K562 (cell line): ENCODE measurements at regions not wholly inside any gene's neighbourhood (a gene's known extent, or its start where the extent isn't known, plus 50 kb on each side); places are given as distances from the start of the nearest gene placed in this dataset.

Source experiments
- ATAC-seq: fragments of 200-7000 bp; cut with Tn5 transposase; 3 replicates; pipeline ENCODE4 v1.9.1; 2020; ENCODE audit warnings: moderate library complexity
- BruUV-seq: library from RNA; stranded (reverse); fragments of 400-500 nt; replicated peaks from 2 replicates; lab custom pipeline; 2021; lab: Mats Ljungman, UMichigan
- CTCF ChIA-PET: fragments of 300-600 bp; formaldehyde crosslinking; extraction: SDS; loops from one replicate; lab custom pipeline; 2021; ENCODE audit warnings: low intra/inter-chr PET ratio; lab: Yijun Ruan, JAX
- POLR2A ChIA-PET: fragments of 300-600, 350-650 bp; sonication (Branson Sonifier 250); formaldehyde crosslinking; extraction: SDS; loops from one replicate; lab custom pipeline; 2021; ENCODE audit warnings: antibody characterized with exemption, inconsistent platforms; lab: Yijun Ruan, JAX
- DNase-seq, 4 experiments: peaks; one replicate each; pipeline versions ENCODE4 v3.0.0 to v3.0.0-alpha.2; 2011 to 2018; ENCODE audit warnings: low spot score in 3 of 4, mixed read lengths in 3 of 4; ENCODE audit errors: extremely low read depth in 1 of 4
- FAIRE-seq: peaks from 2 replicates; lab custom pipeline; 2011; peaks lifted over from hg19 to GRCh38; lab: Jason Lieb, UNC
- H2AFZ ChIP-seq: 2 replicates; pipeline ENCODE4 v1.6.0; 2011; ENCODE audit warnings: low read depth, low read length, control low read depth, inconsistent platforms
- H3K27ac ChIP-seq: fragments of 200-600 bp; 3 replicates; pipeline ENCODE4 v1.8.0; 2011; ENCODE audit warnings: low read depth, mild to moderate bottlenecking, control low read depth, inconsistent platforms, low read length, moderate library complexity, mixed read lengths; ENCODE audit errors: extremely low read depth
- H3K27me3 ChIP-seq, 2 experiments: fragments of 300-600 bp in 1 of 2; 2 replicates in 1 of 2; 3 replicates in 1 of 2; pipeline versions ENCODE4 v1.6.0 to v1.8.0; 2011; ENCODE audit warnings: inconsistent platforms in 2 of 2, low read length in 2 of 2, mild to moderate bottlenecking in 1 of 2, mixed read lengths in 1 of 2, moderate library complexity in 1 of 2; ENCODE audit not compliant: control insufficient read depth in 2 of 2, insufficient read depth in 2 of 2
- H3K36me3 ChIP-seq: fragments of 300-600 bp; 3 replicates; pipeline ENCODE4 v1.8.0; 2011; ENCODE audit warnings: mild to moderate bottlenecking, low read length, inconsistent platforms; ENCODE audit not compliant: control insufficient read depth, insufficient read depth
- H3K4me1 ChIP-seq, 2 experiments: fragments of 200-600 bp in 1 of 2; replicated peaks in 1 of 2; 2 replicates in 1 of 2; 3 replicates in 1 of 2; pipeline versions ENCODE4 v1.5.1 to v1.8.0; 2011; ENCODE audit warnings: inconsistent platforms in 2 of 2, low read length in 2 of 2, mild to moderate bottlenecking in 1 of 2, mixed read lengths in 1 of 2, moderate library complexity in 1 of 2; ENCODE audit not compliant: control insufficient read depth in 2 of 2, insufficient read depth in 2 of 2
- H3K4me2 ChIP-seq: 2 replicates; pipeline ENCODE4 v1.6.1; 2011; ENCODE audit warnings: low read length, control low read depth, inconsistent platforms, mixed read lengths; ENCODE audit not compliant: insufficient read depth
- H3K4me3 ChIP-seq: fragments of 200-600 bp; sonication (generic), shearing (Covaris generic); 2 replicates; pipeline ENCODE4 v1.5.1; 2016; ENCODE audit warnings: control low read depth, inconsistent platforms
- H3K79me2 ChIP-seq: fragments of 200-600 bp; 3 replicates; pipeline ENCODE4 v1.8.0; 2011; ENCODE audit warnings: low read length, inconsistent platforms; ENCODE audit not compliant: control insufficient read depth, insufficient read depth
- H3K9ac ChIP-seq, 2 experiments: 2 replicates each; pipeline versions ENCODE4 v1.6.0 to v1.6.1; 2011; ENCODE audit warnings: low read depth in 2 of 2, low read length in 2 of 2, control low read depth in 1 of 2, inconsistent platforms in 1 of 2, mild to moderate bottlenecking in 1 of 2, mixed read lengths in 1 of 2; ENCODE audit not compliant: insufficient read depth in 1 of 2
- H3K9me1 ChIP-seq: one replicate; pipeline ENCODE4 v1.6.0; 2011; ENCODE audit warnings: inconsistent platforms, mild to moderate bottlenecking, low read length, moderate library complexity; ENCODE audit not compliant: control insufficient read depth, insufficient read depth
- H3K9me3 ChIP-seq: replicated peaks from 2 replicates; pipeline ENCODE4 v1.5.1; 2011; ENCODE audit warnings: low read depth, low read length, inconsistent platforms; ENCODE audit not compliant: control insufficient read depth, insufficient read depth
- H4K20me1 ChIP-seq: replicated peaks from 2 replicates; pipeline ENCODE4 v1.6.1; 2011; ENCODE audit warnings: low read length, inconsistent platforms, mixed read lengths; ENCODE audit not compliant: control insufficient read depth, insufficient read depth
- CEBPG ChIP-seq, 3 experiments: fragments of 200-800 bp in 1 of 3; sonication (Bioruptor generic) in 1 of 3; sonication (generic) in 1 of 3; formaldehyde crosslinking in 1 of 3; IDR thresholded peaks in 2 of 3; conservative IDR thresholded peaks in 1 of 3; 2 replicates each; pipeline versions ENCODE4 v1.6.1 to v1.8.0; 2016 to 2022; ENCODE audit warnings: missing compliant biosample characterization in 2 of 3, missing genetic modification characterization in 2 of 3, mild to moderate bottlenecking in 1 of 3, missing genetic modification reagents in 1 of 3
- L3MBTL2 ChIP-seq: fragments of 450-650 bp; IDR thresholded peaks from 2 replicates; pipeline ENCODE4 v1.6.1; 2016; ENCODE audit warnings: mild to moderate bottlenecking, moderate library complexity
- NFE2 ChIP-seq: IDR thresholded peaks from 2 replicates; pipeline ENCODE4 v1.6.1; 2014; ENCODE audit warnings: antibody characterized with exemption, low read depth
- NFIC ChIP-seq: fragments of 450-650 bp; IDR thresholded peaks from 2 replicates; pipeline ENCODE4 v1.6.1; 2017; ENCODE audit warnings: mild to moderate bottlenecking, inconsistent platforms
- NUFIP1 ChIP-seq: fragments of 450-650 bp; IDR thresholded peaks from 2 replicates; pipeline ENCODE4 v1.6.1; 2018; ENCODE audit not compliant: partially characterized antibody
- RAD51 ChIP-seq: fragments of 450-650 bp; IDR thresholded peaks from 2 replicates; pipeline ENCODE4 v1.7.1; 2016; ENCODE audit warnings: low read depth, mild to moderate bottlenecking, borderline replicate concordance
- ZNF695 ChIP-seq: fragments of 450-650 bp; formaldehyde crosslinking; IDR thresholded peaks from 2 replicates; pipeline ENCODE4 v1.4.0; 2020; ENCODE audit warnings: mild to moderate bottlenecking, moderate library complexity
- WGBS: fragments of 100-300 bp; shearing (Covaris generic); methylation state at CpG from one replicate; pipeline ENCODE4 v1.1.6; 2016; ENCODE audit warnings: low coverage, mixed read lengths; ENCODE audit not compliant: insufficient coverage; ENCODE audit errors: missing lambda C conversion rate; 5-methylcytosine and 5-hydroxymethylcytosine counted together
- in situ Hi-C: fragments of 300-500 bp; cut with MboI; formaldehyde crosslinking; loops from 4 replicates; pipeline ENCODE4 v1.15.0; 2018; ENCODE audit warnings: inconsistent platforms, mixed read lengths
- intact Hi-C: fragments of 100-400 bp; cut with micrococcal nuclease; formaldehyde crosslinking; loops from 2 replicates; pipeline ENCODE4 v1.14.2; 2022
- TF ChIP-seq, protein P1 (sequence below): sonication (generic); formaldehyde crosslinking; IDR thresholded peaks from 2 replicates; pipeline ENCODE4 v1.5.0; 2020; ENCODE audit warnings: missing genetic modification reagents

DNA sequence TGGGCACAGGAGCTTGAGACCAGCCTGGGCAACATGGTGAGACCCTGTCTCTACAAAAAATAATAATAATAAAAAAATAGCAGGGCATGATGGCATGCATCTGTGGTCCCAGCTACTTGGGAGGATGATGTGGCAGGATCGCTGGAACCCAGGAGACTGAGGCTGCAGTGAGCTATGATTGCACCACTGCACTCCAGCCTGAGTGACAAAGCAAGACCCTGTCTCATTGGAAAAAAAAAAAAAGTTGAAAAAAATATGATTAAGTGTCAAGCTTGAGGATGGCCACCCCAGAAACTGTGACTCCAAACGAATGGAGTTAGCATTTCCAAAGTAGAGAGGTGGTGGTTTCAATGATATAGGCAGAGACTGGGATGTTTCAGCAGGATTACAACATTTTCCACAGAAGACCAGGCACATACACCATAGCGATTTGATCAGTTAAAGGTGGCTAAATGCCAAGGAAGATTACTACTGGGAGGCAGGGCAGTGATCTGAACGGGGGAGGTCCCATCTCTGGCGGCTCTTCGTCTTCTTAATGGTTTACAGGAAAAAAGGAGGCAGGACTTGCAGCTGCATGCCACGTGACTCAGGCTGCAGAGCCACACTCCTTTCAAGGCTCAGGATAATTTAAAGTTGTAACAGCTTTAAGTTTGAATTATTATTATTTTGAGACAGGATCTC, 250.6 kb upstream of the GALNT17 start:
- intact Hi-C loops (no loop called here), in situ Hi-C loops (no loop called here)
- Histone ChIP-seq H3K36me3 (no peaks in the 10 kb centered on the region), H2AFZ (no peak overlapping the region), H3K4me2 (no peak overlapping the region), H3K9me3 (no peaks in the 10 kb centered on the region), H3K79me2 (no peaks in the 10 kb centered on the region), H3K9me1 (no peaks in the 10 kb centered on the region), H3K4me3 (no peak overlapping the region), H3K9ac (no peak overlapping the region), H3K27me3 (no peaks in the 10 kb centered on the region), H3K27ac (no peak overlapping the region), H4K20me1 (no peaks in the 10 kb centered on the region), H3K4me1 (no peaks in the 10 kb centered on the region)
- CTCF ChIA-PET, result no interaction called here
- DNase-seq (no peak), ATAC-seq (no peak; the same call in 1 of the 3 replicates), FAIRE-seq (no peak)
- TF ChIP-seq CEBPG (CRISPR knock-in tag; IDR thresholded peaks at IDR 0.05), result no peak
- 0 out of 4 replicates have a peak, but pooled peaks of 1 of the 2 experiments have one; percentile 19 for TF ChIP-seq CEBPG (tag; conservative IDR thresholded peaks at IDR 0.05 in 1 of 2, IDR thresholded peaks at IDR 0.05 in 1 of 2)
- TF ChIP-seq ZNF695 (CRISPR knock-in tag), result no peak
- TF ChIP-seq, protein P1, sequence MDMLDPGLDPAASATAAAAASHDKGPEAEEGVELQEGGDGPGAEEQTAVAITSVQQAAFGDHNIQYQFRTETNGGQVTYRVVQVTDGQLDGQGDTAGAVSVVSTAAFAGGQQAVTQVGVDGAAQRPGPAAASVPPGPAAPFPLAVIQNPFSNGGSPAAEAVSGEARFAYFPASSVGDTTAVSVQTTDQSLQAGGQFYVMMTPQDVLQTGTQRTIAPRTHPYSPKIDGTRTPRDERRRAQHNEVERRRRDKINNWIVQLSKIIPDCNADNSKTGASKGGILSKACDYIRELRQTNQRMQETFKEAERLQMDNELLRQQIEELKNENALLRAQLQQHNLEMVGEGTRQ, result peak; percentile 44
- TF ChIP-seq L3MBTL2, result peak; percentile 51; the same call in 1 of the 2 replicates
- 0 out of 2 replicates have a peak, but pooled peaks have one; percentile 42 for TF ChIP-seq RAD51
- no peak for TF ChIP-seq NUFIP1
- no peak for TF ChIP-seq NFE2
- 0 out of 2 replicates have a peak, but pooled peaks have one; percentile 16 for TF ChIP-seq NFIC
- POLR2A ChIA-PET, result no interaction called here
- WGBS, result 0% methylated on average over 7 of the region's 7 CpGs
- BruUV-seq, result no TSS peak
